ENCODE measurements at regions not wholly inside any gene's neighbourhood (a gene's known extent, or its start where the extent isn't known, plus 50 kb on each side); places are given as distances from the start of the nearest gene placed in this dataset.

DNA sequence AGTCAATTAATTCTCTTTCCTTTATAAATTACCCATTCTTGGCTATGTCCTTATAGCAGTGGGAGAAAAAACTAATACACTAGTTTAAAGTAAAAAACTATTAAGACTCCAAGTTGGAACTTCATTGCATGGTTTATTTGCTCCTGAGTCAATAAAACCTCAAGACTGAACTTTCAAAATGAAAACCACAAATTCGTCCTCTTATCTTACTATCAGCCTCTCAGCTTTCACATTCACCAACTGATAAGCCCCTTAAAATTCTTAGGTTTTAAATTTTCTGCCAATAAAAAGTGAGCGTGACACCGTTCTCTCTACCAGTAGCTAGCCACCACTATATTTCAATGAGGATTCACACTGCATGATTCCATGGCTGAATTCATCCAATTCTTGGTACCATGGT lies 346.4 kb upstream of the NPSR1 start:
- WGBS (ENCODE audit: insufficient coverage), result 67% methylated on average over 3 of the region's 3 CpGs
- no peak for ATAC-seq
- Histone ChIP-seq H3K9me3 (ENCODE audit: control insufficient read depth, insufficient read depth, low read length) (no peaks in the 10 kb centered on the region), H3K36me3 (ENCODE audit: control insufficient read depth, insufficient read depth, low read length) (no peaks in the 10 kb centered on the region), H3K4me3 (ENCODE audit: low read length) (no peak overlapping the region), H3K4me1 (ENCODE audit: control insufficient read depth, insufficient read depth, low read length) (no peaks in the 10 kb centered on the region), H3K27me3 (ENCODE audit: control insufficient read depth, insufficient read depth, low read length) (no peaks in the 10 kb centered on the region), H3K27ac (ENCODE audit: low read length) (no peak overlapping the region)
- H3K36me3 Mint-ChIP-seq, result no peaks in the 10 kb centered on the region
- H3K27me3 Mint-ChIP-seq (ENCODE audit: low read depth in 2 of 2), result no peaks in the 10 kb centered on the region
- DNase-seq, result no peak
- TF ChIP-seq, protein P1, sequence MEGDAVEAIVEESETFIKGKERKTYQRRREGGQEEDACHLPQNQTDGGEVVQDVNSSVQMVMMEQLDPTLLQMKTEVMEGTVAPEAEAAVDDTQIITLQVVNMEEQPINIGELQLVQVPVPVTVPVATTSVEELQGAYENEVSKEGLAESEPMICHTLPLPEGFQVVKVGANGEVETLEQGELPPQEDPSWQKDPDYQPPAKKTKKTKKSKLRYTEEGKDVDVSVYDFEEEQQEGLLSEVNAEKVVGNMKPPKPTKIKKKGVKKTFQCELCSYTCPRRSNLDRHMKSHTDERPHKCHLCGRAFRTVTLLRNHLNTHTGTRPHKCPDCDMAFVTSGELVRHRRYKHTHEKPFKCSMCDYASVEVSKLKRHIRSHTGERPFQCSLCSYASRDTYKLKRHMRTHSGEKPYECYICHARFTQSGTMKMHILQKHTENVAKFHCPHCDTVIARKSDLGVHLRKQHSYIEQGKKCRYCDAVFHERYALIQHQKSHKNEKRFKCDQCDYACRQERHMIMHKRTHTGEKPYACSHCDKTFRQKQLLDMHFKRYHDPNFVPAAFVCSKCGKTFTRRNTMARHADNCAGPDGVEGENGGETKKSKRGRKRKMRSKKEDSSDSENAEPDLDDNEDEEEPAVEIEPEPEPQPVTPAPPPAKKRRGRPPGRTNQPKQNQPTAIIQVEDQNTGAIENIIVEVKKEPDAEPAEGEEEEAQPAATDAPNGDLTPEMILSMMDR (IDR thresholded peaks at IDR 0.05), result no peak
- no peak overlapping the region for H3K27ac Mint-ChIP-seq
- no peaks in the 10 kb centered on the region for H3K4me1 Mint-ChIP-seq
- H3K9me3 Mint-ChIP-seq, result peaks cover 0 to 5% of the 10 kb centered on the region in 2 donors
- H3K4me3 Mint-ChIP-seq, result no peak overlapping the region
- intact Hi-C loops (cut with micrococcal nuclease), result no loop called here

DNA sequence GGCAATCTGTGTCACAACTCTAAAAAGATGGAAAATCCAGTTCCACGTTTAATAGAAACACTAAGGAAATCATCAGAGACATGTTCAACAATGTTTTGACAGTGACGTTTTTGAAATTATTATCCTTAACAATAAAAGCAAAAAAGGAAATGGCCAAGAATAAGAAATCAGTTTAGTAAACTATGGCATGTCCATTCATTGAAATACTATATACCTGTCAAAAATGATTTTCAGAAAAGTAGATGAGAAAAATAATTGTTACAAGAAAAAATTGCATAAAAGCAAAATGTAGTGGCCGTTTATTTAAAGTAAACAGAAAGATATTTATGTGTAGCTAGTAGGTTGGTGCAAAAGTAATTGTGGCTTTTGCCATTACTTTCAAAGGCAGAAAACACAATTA lies 345.4 kb upstream of the NPSR1 start:
- no peak for ATAC-seq
- H3K4me3 ChIP-seq (ENCODE audit: low read length), result no peak overlapping the region
- TF ChIP-seq, protein P1 (IDR thresholded peaks at IDR 0.05), result no peak
- Mint-ChIP-seq H3K4me3 (no peak overlapping the region), H3K36me3 (no peaks in the 10 kb centered on the region), H3K27me3 (ENCODE audit: low read depth in 2 of 2) (no peaks in the 10 kb centered on the region), H3K9me3 (peaks cover 0 to 5% of the 10 kb centered on the region in 2 donors), H3K27ac (no peak overlapping the region), H3K4me1 (no peaks in the 10 kb centered on the region)
- intact Hi-C loops (cut with micrococcal nuclease), result no loop called here
- H3K27ac ChIP-seq (ENCODE audit: low read length), result no peak overlapping the region
- H3K4me1 ChIP-seq (ENCODE audit: control insufficient read depth, insufficient read depth, low read length), result no peaks in the 10 kb centered on the region
- no peaks in the 10 kb centered on the region for H3K36me3 ChIP-seq (ENCODE audit: control insufficient read depth, insufficient read depth, low read length)
- WGBS (ENCODE audit: insufficient coverage), result 100% methylated on average over 1 of the region's 3 CpGs
- DNase-seq, result no peak
- no peaks in the 10 kb centered on the region for H3K9me3 ChIP-seq (ENCODE audit: control insufficient read depth, insufficient read depth, low read length)
- no peaks in the 10 kb centered on the region for H3K27me3 ChIP-seq (ENCODE audit: control insufficient read depth, insufficient read depth, low read length)

DNA sequence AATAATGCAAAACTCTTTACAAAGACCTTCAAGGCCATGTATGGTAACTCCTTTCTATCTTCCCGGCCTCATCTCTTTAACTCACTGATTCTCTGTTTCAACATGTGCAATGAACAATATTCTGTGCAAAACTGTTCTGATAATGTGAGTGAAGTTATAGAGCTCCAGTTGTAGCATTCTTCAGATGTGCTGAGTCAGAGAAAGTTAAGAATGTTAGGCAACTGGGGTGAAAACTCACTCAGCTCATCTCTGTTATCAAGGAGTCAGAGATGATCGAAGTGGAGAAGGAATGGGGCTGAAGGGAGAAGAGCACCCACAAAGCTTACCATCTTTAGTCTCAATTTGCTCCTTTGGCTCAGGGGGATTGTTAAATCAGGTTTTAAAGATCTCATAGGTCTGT lies 344.7 kb upstream of the NPSR1 start:
- Mint-ChIP-seq H3K4me3 (no peak overlapping the region), H3K9me3 (peaks cover 0 to 5% of the 10 kb centered on the region in 2 donors), H3K27ac (no peak overlapping the region), H3K4me1 (no peaks in the 10 kb centered on the region), H3K36me3 (no peaks in the 10 kb centered on the region), H3K27me3 (ENCODE audit: low read depth in 2 of 2) (no peaks in the 10 kb centered on the region)
- no peak for DNase-seq
- ATAC-seq, result no peak
- WGBS (ENCODE audit: insufficient coverage), result 67% methylated on average over 1 of the region's 2 CpGs
- no peaks in the 10 kb centered on the region for H3K9me3 ChIP-seq (ENCODE audit: control insufficient read depth, insufficient read depth, low read length)
- no peaks in the 10 kb centered on the region for H3K4me1 ChIP-seq (ENCODE audit: control insufficient read depth, insufficient read depth, low read length)
- intact Hi-C loops (cut with micrococcal nuclease), result no loop called here
- H3K4me3 ChIP-seq (ENCODE audit: low read length), result no peak overlapping the region
- H3K27me3 ChIP-seq (ENCODE audit: control insufficient read depth, insufficient read depth, low read length), result no peaks in the 10 kb centered on the region
- TF ChIP-seq, protein P1 (IDR thresholded peaks at IDR 0.05), result no peak
- no peak overlapping the region for H3K27ac ChIP-seq (ENCODE audit: low read length)
- H3K36me3 ChIP-seq (ENCODE audit: control insufficient read depth, insufficient read depth, low read length), result no peaks in the 10 kb centered on the region

GRCh38 chr7:34315032-34315431 lies 343.0 kb upstream of the NPSR1 start:
- H3K9me3 Mint-ChIP-seq, result peaks cover 0 to 5% of the 10 kb centered on the region in 2 donors

More at GRCh38 chr7:34315032-34315431, 343.0 kb upstream of the NPSR1 start:
- ATAC-seq (no peak), DNase-seq (no peak)
- H3K27ac ChIP-seq (ENCODE audit: low read length), result no peak overlapping the region
- Mint-ChIP-seq H3K4me1 (no peaks in the 10 kb centered on the region), H3K27ac (no peak overlapping the region), H3K27me3 (ENCODE audit: low read depth in 2 of 2) (peaks cover 0 to 8% of the 10 kb centered on the region in 2 donors), H3K36me3 (no peaks in the 10 kb centered on the region), H3K4me3 (no peak overlapping the region)
- H3K27me3 ChIP-seq (ENCODE audit: control insufficient read depth, insufficient read depth, low read length), result no peaks in the 10 kb centered on the region
- TF ChIP-seq, protein P1 (IDR thresholded peaks at IDR 0.05), result no peak
- intact Hi-C loops (cut with micrococcal nuclease), result no loop called here
- H3K36me3 ChIP-seq (ENCODE audit: control insufficient read depth, insufficient read depth, low read length), result no peaks in the 10 kb centered on the region
- no peak overlapping the region for H3K4me3 ChIP-seq (ENCODE audit: low read length)
- H3K4me1 ChIP-seq (ENCODE audit: control insufficient read depth, insufficient read depth, low read length), result no peaks in the 10 kb centered on the region
- no peaks in the 10 kb centered on the region for H3K9me3 ChIP-seq (ENCODE audit: control insufficient read depth, insufficient read depth, low read length)
